WI38 (cell line): ENCODE measurements at regions not wholly inside any gene's neighbourhood (a gene's known extent, or its start where the extent isn't known, plus 50 kb on each side); places are given as distances from the start of the nearest gene placed in this dataset.

ENCODE experiments used
- H3K4me3 ChIP-seq: 2 replicates; pipeline ENCODE4 v1.5.1; 2011; ENCODE audit warnings: low read depth, mild to moderate bottlenecking, control low read depth, low read length
- TF ChIP-seq, protein P1 (sequence below): IDR thresholded peaks from 2 replicates; pipeline ENCODE4 v1.5.1; 2012; ENCODE audit warnings: low read depth, mild to moderate bottlenecking, control low read depth, low read length

- TF ChIP-seq, protein P1, sequence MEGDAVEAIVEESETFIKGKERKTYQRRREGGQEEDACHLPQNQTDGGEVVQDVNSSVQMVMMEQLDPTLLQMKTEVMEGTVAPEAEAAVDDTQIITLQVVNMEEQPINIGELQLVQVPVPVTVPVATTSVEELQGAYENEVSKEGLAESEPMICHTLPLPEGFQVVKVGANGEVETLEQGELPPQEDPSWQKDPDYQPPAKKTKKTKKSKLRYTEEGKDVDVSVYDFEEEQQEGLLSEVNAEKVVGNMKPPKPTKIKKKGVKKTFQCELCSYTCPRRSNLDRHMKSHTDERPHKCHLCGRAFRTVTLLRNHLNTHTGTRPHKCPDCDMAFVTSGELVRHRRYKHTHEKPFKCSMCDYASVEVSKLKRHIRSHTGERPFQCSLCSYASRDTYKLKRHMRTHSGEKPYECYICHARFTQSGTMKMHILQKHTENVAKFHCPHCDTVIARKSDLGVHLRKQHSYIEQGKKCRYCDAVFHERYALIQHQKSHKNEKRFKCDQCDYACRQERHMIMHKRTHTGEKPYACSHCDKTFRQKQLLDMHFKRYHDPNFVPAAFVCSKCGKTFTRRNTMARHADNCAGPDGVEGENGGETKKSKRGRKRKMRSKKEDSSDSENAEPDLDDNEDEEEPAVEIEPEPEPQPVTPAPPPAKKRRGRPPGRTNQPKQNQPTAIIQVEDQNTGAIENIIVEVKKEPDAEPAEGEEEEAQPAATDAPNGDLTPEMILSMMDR, result no peak
- H3K4me3 ChIP-seq, result no peak overlapping the region
Measured at GRCh38 chr2:122009561-122009960, 254.1 kb downstream of the TSN start.

- H3K4me3 ChIP-seq, result no peak overlapping the region
- TF ChIP-seq, protein P1, result no peak
Measured at GRCh38 chr2:122011493-122012270, 256.2 kb downstream of the TSN start.

- no peak overlapping the region for H3K4me3 ChIP-seq
- TF ChIP-seq, protein P1, result no peak
Measured at GRCh38 chr2:122018736-122019135, 263.3 kb downstream of the TSN start.

- TF ChIP-seq, protein P1, result no peak
- no peak overlapping the region for H3K4me3 ChIP-seq
Measured at GRCh38 chr2:122019724-122020123, 264.3 kb downstream of the TSN start.

- TF ChIP-seq, protein P1, result no peak
- no peak overlapping the region for H3K4me3 ChIP-seq
Measured at GRCh38 chr2:122020377-122020776, 264.9 kb downstream of the TSN start.

DNA sequence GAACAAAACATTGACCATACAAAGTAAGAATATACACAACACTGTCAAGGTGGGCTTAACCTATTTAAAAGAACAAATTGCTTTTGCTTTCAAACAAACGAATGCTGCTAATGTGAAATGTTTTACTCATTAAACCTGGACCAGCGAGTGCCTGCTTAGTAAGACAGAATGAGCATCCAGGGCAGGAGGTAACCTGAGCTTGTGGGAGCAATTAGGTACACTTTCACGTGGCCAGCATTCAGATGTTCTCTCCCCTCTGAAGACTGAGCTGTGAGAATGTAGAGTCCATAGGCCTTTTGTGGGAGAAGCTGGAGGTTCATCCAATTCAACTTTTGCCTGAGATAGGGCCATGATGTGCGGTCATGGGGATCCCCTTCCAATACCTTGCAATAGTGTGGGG is 266.5 kb downstream of the TSN start:
- TF ChIP-seq, protein P1, result no peak
- H3K4me3 ChIP-seq, result no peak overlapping the region

DNA sequence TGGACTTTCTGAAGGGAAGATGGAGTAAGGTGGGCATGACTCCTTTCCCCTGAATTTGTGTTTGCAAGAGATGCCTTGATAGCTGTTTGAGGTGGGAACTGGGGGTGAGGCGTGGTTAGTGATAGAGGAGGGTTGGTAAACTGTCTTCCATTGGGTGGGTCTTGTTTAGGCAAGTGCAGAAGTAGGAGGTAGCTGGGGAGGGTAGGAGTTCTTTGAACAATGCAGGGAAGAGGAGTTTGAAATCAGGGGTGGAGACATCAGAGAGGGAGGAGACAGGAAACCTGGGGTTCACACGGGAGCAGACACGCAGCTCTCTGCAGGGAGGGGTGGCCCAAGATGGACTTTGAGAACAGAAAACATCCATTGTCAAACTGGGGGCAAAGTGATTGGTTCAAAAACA is 267.1 kb downstream of the TSN start:
- TF ChIP-seq, protein P1, result no peak
- no peak overlapping the region for H3K4me3 ChIP-seq
